Caco-2 (cell line): ENCODE measurements at regions not wholly inside any gene's neighbourhood (a gene's known extent, or its start where the extent isn't known, plus 50 kb on each side); places are given as distances from the start of the nearest gene placed in this dataset.

Source experiments
- BruUV-seq: library from RNA; stranded (reverse); fragments of 400-500 nt; replicated peaks from 2 replicates; lab custom pipeline; 2021; lab: Mats Ljungman, UMichigan
- CTCF ChIA-PET: fragments of 300-600 bp; sonication (Branson Sonifier 250); formaldehyde crosslinking; loops from one replicate; lab custom pipeline; 2022; ENCODE audit warnings: antibody characterized with exemption; lab: Charles Lee
- POLR2A ChIA-PET: fragments of 300-600 bp; sonication (Branson Sonifier 250); formaldehyde crosslinking; loops from one replicate; lab custom pipeline; 2022; ENCODE audit warnings: antibody characterized with exemption; lab: Charles Lee
- DNase-seq, 2 experiments: peaks; one replicate each; pipeline versions ENCODE4 v3.0.0 to v3.0.0-alpha.2; 2020 to 2022
- H3K27me3 ChIP-seq: replicated peaks from 2 replicates; pipeline ENCODE4 v1.6.0; 2011; ENCODE audit warnings: low read length; ENCODE audit not compliant: control insufficient read depth, insufficient read depth
- H3K36me3 ChIP-seq: 2 replicates; pipeline ENCODE4 v1.5.1; 2011; ENCODE audit warnings: low read length; ENCODE audit not compliant: control insufficient read depth, insufficient read depth
- H3K4me1 ChIP-seq: fragments of 250-450 bp; sonication (Bioruptor Pico); 2 replicates; pipeline ENCODE4 v1.5.1; 2020; ENCODE audit warnings: mild to moderate bottlenecking
- H3K4me3 ChIP-seq: 2 replicates; pipeline ENCODE4 v1.5.1; 2011; ENCODE audit warnings: low read depth, mild to moderate bottlenecking, control low read depth, low read length
- H3K9me3 ChIP-seq: fragments of 250-450 bp; sonication (Bioruptor Pico); 2 replicates; pipeline ENCODE4 v1.5.1; 2020; ENCODE audit warnings: mild to moderate bottlenecking, moderate library complexity
- H3K27ac Mint-ChIP-seq: one replicate; pipeline ENCODE4 v1.8.0; 2022; ENCODE audit warnings: mixed read lengths; ENCODE audit not compliant: unreplicated experiment
- H3K27me3 Mint-ChIP-seq: one replicate; pipeline ENCODE4 v1.8.0; 2022; ENCODE audit warnings: mixed read lengths; ENCODE audit not compliant: insufficient read depth, unreplicated experiment
- H3K36me3 Mint-ChIP-seq: one replicate; pipeline ENCODE4 v1.8.0; 2022; ENCODE audit warnings: mild to moderate bottlenecking, mixed read lengths; ENCODE audit not compliant: insufficient read depth, unreplicated experiment
- H3K4me1 Mint-ChIP-seq: one replicate; pipeline ENCODE4 v1.8.0; 2022; ENCODE audit warnings: low read depth, mixed read lengths; ENCODE audit not compliant: unreplicated experiment
- H3K4me3 Mint-ChIP-seq: one replicate; pipeline ENCODE4 v1.8.0; 2022; ENCODE audit warnings: mild to moderate bottlenecking, moderate library complexity, mixed read lengths; ENCODE audit not compliant: unreplicated experiment
- H3K9me3 Mint-ChIP-seq: one replicate; pipeline ENCODE4 v1.8.0; 2022; ENCODE audit warnings: mixed read lengths; ENCODE audit not compliant: unreplicated experiment
- intact Hi-C: fragments of 100-400 bp; cut with micrococcal nuclease; formaldehyde crosslinking; loops from one replicate; pipeline ENCODE4 v1.10.0; 2022; ENCODE audit not compliant: unreplicated experiment
- TF ChIP-seq, protein P1 (sequence below), 2 experiments: fragments of 200-600 bp in 1 of 2; IDR thresholded peaks; 1 replicate in 1 of 2; 2 replicates in 1 of 2; pipeline versions ENCODE4 v1.5.1 to v1.8.0; 2011 to 2022; ENCODE audit warnings: antibody characterized with exemption in 1 of 2, control low read depth in 1 of 2, inconsistent platforms in 1 of 2, low read depth in 1 of 2, low read length in 1 of 2, mild to moderate bottlenecking in 1 of 2, moderate library complexity in 1 of 2; ENCODE audit not compliant: insufficient read depth in 1 of 2, severe bottlenecking in 1 of 2, unreplicated experiment in 1 of 2

DNA sequence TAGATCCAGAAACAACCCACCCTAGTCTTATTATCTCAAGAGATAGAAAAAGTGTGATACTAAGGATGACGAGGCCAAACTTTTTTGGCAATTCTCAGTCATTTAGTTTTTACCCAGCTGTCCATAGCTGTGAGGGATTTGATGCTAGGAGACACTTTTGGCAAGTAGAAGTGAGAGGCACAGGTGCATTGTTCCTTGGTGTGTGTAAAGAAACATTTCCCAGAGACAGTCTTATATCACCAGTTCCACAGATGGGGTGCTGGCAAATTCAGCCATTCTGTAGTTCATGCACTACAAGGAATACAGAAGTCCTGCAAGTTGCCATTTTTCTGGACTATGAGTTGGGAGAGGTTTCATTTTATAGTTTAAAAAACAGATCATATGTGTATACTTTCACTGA, 403.3 kb upstream of the GHITM start:
- Histone ChIP-seq H3K27me3 (no peaks in the 10 kb centered on the region), H3K4me1 (no peaks in the 10 kb centered on the region), H3K36me3 (no peaks in the 10 kb centered on the region), H3K9me3 (no peaks in the 10 kb centered on the region), H3K4me3 (no peak overlapping the region)
- ChIA-PET CTCF (no interaction called here), POLR2A (no interaction called here)
- BruUV-seq: no TSS peak
- no peak for DNase-seq
- Mint-ChIP-seq H3K4me3 (no peak overlapping the region), H3K36me3 (no peaks in the 10 kb centered on the region), H3K4me1 (no peaks in the 10 kb centered on the region), H3K27me3 (no peaks in the 10 kb centered on the region), H3K9me3 (peaks cover 29% of the 10 kb centered on the region), H3K27ac (no peak overlapping the region)
- intact Hi-C loops: no loop called here
- TF ChIP-seq, protein P1, sequence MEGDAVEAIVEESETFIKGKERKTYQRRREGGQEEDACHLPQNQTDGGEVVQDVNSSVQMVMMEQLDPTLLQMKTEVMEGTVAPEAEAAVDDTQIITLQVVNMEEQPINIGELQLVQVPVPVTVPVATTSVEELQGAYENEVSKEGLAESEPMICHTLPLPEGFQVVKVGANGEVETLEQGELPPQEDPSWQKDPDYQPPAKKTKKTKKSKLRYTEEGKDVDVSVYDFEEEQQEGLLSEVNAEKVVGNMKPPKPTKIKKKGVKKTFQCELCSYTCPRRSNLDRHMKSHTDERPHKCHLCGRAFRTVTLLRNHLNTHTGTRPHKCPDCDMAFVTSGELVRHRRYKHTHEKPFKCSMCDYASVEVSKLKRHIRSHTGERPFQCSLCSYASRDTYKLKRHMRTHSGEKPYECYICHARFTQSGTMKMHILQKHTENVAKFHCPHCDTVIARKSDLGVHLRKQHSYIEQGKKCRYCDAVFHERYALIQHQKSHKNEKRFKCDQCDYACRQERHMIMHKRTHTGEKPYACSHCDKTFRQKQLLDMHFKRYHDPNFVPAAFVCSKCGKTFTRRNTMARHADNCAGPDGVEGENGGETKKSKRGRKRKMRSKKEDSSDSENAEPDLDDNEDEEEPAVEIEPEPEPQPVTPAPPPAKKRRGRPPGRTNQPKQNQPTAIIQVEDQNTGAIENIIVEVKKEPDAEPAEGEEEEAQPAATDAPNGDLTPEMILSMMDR (IDR thresholded peaks at IDR 0.05; ENCODE audit: insufficient read depth in 1 of 2, low read depth in 1 of 2, low read length in 1 of 2, severe bottlenecking in 1 of 2, unreplicated experiment in 1 of 2): no peak

DNA sequence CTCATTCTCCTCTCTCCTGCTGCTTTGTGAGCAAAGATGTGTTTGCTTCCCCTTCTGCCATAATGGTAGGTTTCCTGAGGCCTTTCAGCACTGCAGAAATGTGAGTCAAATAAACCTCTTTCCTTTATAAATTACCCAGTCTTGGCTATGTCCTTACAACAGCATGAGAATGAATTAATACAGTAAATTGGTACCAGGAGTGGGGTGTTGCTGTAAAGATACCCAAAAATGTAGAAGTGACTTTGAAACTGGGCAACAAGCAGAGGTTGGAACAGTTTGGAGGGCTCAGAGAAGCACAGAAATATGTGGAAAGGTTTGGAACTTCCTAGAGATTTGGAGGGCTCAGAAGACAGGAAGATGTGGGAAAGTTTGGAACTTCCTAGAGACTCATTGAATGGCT, 388.7 kb upstream of the GHITM start:
- CTCF ChIA-PET: no interaction called here
- peaks cover 58% of the 10 kb centered on the region for H3K9me3 Mint-ChIP-seq
- intact Hi-C loops: no loop called here

DNA sequence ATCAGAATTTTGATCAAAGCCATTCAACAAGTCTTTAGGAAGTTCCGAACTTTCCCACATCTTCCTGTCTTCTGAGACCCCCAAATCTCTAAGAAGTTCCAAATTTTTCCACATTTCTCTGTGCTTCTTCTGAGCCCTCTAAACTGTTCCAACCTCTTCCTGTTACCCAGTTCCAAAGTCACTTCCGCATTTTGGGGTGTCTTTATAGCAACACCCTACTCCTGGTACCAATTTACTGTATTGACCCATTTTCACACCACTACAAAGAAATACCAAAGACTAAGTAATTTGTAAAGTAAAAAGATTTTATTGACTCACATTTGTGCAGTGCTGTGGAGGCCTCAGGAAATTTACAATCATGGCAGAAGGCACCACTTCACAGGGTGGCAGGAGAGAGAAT, 385.8 kb upstream of the GHITM start:
- Histone ChIP-seq H3K27me3 (no peaks in the 10 kb centered on the region), H3K9me3 (peaks cover 4% of the 10 kb centered on the region), H3K4me1 (no peaks in the 10 kb centered on the region), H3K4me3 (no peak overlapping the region), H3K36me3 (no peaks in the 10 kb centered on the region)
- no peaks in the 10 kb centered on the region for H3K27me3 Mint-ChIP-seq
- TF ChIP-seq, protein P1 (IDR thresholded peaks at IDR 0.05; ENCODE audit: insufficient read depth in 1 of 2, low read depth in 1 of 2, low read length in 1 of 2, severe bottlenecking in 1 of 2, unreplicated experiment in 1 of 2): no peak
- no peak for DNase-seq
- intact Hi-C loops: no loop called here
- ChIA-PET POLR2A (no interaction called here), CTCF (no interaction called here)
- no peak overlapping the region for H3K4me3 Mint-ChIP-seq
- BruUV-seq: no TSS peak
- H3K4me1 Mint-ChIP-seq: no peaks in the 10 kb centered on the region
- H3K27ac Mint-ChIP-seq: no peak overlapping the region
- no peaks in the 10 kb centered on the region for H3K36me3 Mint-ChIP-seq
- peaks cover 64% of the 10 kb centered on the region for H3K9me3 Mint-ChIP-seq

More for the DNA sequence above, 388.7 kb upstream of the GHITM start:
- POLR2A ChIA-PET: no interaction called here
- no TSS peak for BruUV-seq
- Mint-ChIP-seq H3K4me3 (no peak overlapping the region), H3K4me1 (no peaks in the 10 kb centered on the region), H3K27ac (no peak overlapping the region), H3K36me3 (no peaks in the 10 kb centered on the region), H3K27me3 (no peaks in the 10 kb centered on the region)
- Histone ChIP-seq H3K27me3 (no peaks in the 10 kb centered on the region), H3K4me3 (no peak overlapping the region), H3K36me3 (no peaks in the 10 kb centered on the region), H3K4me1 (no peaks in the 10 kb centered on the region), H3K9me3 (peaks cover 4% of the 10 kb centered on the region)
- no peak for DNase-seq
- TF ChIP-seq, protein P1 (IDR thresholded peaks at IDR 0.05; ENCODE audit: insufficient read depth in 1 of 2, low read depth in 1 of 2, low read length in 1 of 2, severe bottlenecking in 1 of 2, unreplicated experiment in 1 of 2): no peak
